GM23338 (cell line): ENCODE measurements at regions not wholly inside any gene's neighbourhood (a gene's known extent, or its start where the extent isn't known, plus 50 kb on each side); places are given as distances from the start of the nearest gene placed in this dataset.

Source experiments
- ATAC-seq: fragments of 200-7000 bp; cut with Tn5 transposase; 3 replicates; pipeline ENCODE4 v1.9.1; 2020
- DNase-seq: peaks from one replicate; pipeline ENCODE4 v3.0.0-alpha.2; 2015; ENCODE audit warnings: low spot score
- H2AFZ ChIP-seq: fragments of 200-600 bp; sonication (generic); 2 replicates; pipeline ENCODE4 v1.8.0; 2016; ENCODE audit warnings: antibody characterized with exemption, mild to moderate bottlenecking, moderate library complexity
- H3F3A ChIP-seq: fragments of 200-600 bp; sonication (generic); replicated peaks from 2 replicates; pipeline ENCODE4 v1.8.0; 2017; ENCODE audit warnings: antibody characterized with exemption, mixed run types, low read depth
- H3K27ac ChIP-seq: fragments of 200-600 bp; sonication (generic); 2 replicates; pipeline ENCODE4 v1.6.1; 2016; ENCODE audit warnings: low read depth
- H3K27me3 ChIP-seq: fragments of 200-600 bp; sonication (generic); 2 replicates; pipeline ENCODE4 v1.8.0; 2016; ENCODE audit warnings: mild to moderate bottlenecking, mixed run types, moderate library complexity; ENCODE audit not compliant: insufficient read depth
- H3K36me3 ChIP-seq: fragments of 200-600 bp; sonication (generic); 2 replicates; pipeline ENCODE4 v1.8.0; 2016; ENCODE audit warnings: mild to moderate bottlenecking; ENCODE audit not compliant: insufficient read depth
- H3K4me1 ChIP-seq: fragments of 200-600 bp; sonication (generic); 2 replicates; pipeline ENCODE4 v1.8.0; 2016; ENCODE audit warnings: mild to moderate bottlenecking, moderate library complexity; ENCODE audit not compliant: insufficient read depth
- H3K4me2 ChIP-seq: fragments of 200-600 bp; sonication (generic); 2 replicates; pipeline ENCODE4 v1.7.1; 2017; ENCODE audit warnings: mixed run types
- H3K4me3 ChIP-seq: fragments of 200-600 bp; sonication (generic); 2 replicates; pipeline ENCODE4 v1.6.1; 2016; ENCODE audit warnings: mixed run types
- H3K79me2 ChIP-seq: fragments of 200-600 bp; sonication (generic); replicated peaks from 2 replicates; pipeline ENCODE4 v1.8.0; 2017; ENCODE audit warnings: mild to moderate bottlenecking; ENCODE audit not compliant: insufficient read depth
- H3K9me2 ChIP-seq: fragments of 200-600 bp; sonication (generic); 2 replicates; pipeline ENCODE4 v1.8.0; 2017; ENCODE audit not compliant: insufficient read depth
- H4K20me1 ChIP-seq: fragments of 200-600 bp; sonication (generic); replicated peaks from 2 replicates; pipeline ENCODE4 v1.8.0; 2017; ENCODE audit warnings: mild to moderate bottlenecking; ENCODE audit not compliant: insufficient read depth
- H3K27ac Mint-ChIP-seq: 2 replicates; pipeline ENCODE4 v1.8.0; 2020; ENCODE audit warnings: inconsistent platforms, mild to moderate bottlenecking, moderate library complexity, mixed read lengths
- H3K27me3 Mint-ChIP-seq: 3 replicates; pipeline ENCODE4 v1.8.0; 2022; ENCODE audit warnings: low read depth, mild to moderate bottlenecking, moderate library complexity, mixed read lengths, inconsistent platforms; ENCODE audit not compliant: insufficient read depth, poor library complexity
- H3K36me3 Mint-ChIP-seq: 3 replicates; pipeline ENCODE4 v1.8.0; 2021; ENCODE audit warnings: low read depth, mild to moderate bottlenecking, inconsistent platforms, moderate library complexity, mixed read lengths
- H3K4me1 Mint-ChIP-seq: 3 replicates; pipeline ENCODE4 v1.8.0; 2020; ENCODE audit warnings: mild to moderate bottlenecking, inconsistent platforms, mixed read lengths
- H3K4me3 Mint-ChIP-seq: 3 replicates; pipeline ENCODE4 v1.8.0; 2021; ENCODE audit warnings: moderate library complexity, mild to moderate bottlenecking, inconsistent platforms, mixed read lengths
- H3K9me3 Mint-ChIP-seq: 3 replicates; pipeline ENCODE4 v1.8.0; 2020; ENCODE audit warnings: moderate library complexity, mild to moderate bottlenecking, inconsistent platforms, mixed read lengths
- CREB1 ChIP-seq: fragments of 250-450 bp; sonication (Bioruptor Pico); IDR thresholded peaks from 2 replicates; pipeline ENCODE4 v1.5.0; 2020; ENCODE audit warnings: low read depth, mild to moderate bottlenecking, moderate library complexity
- EZH2 ChIP-seq: fragments of 200-600 bp; sonication (generic); IDR thresholded peaks from one replicate; pipeline ENCODE4 v1.8.0; 2017; ENCODE audit warnings: antibody characterized with exemption, mild to moderate bottlenecking, low read depth; ENCODE audit not compliant: unreplicated experiment
- EZH2phosphoT487 ChIP-seq: fragments of 200-600 bp; sonication (generic); IDR thresholded peaks from one replicate; pipeline ENCODE4 v1.8.1; 2018; ENCODE audit warnings: antibody characterized with exemption; ENCODE audit not compliant: unreplicated experiment
- JUNB ChIP-seq: IDR thresholded peaks from one replicate; pipeline ENCODE4 v1.6.1; 2016; ENCODE audit warnings: antibody characterized with exemption; ENCODE audit not compliant: unreplicated experiment
- NANOG ChIP-seq: IDR thresholded peaks from 2 replicates; pipeline ENCODE4 v1.6.1; 2016; ENCODE audit warnings: antibody characterized with exemption, borderline replicate concordance
- POLR2AphosphoS5 ChIP-seq: IDR thresholded peaks from 2 replicates; pipeline ENCODE4 v1.6.1; 2016; ENCODE audit warnings: antibody characterized with exemption, low read depth
- STAT1 ChIP-seq: IDR thresholded peaks from one replicate; pipeline ENCODE4 v1.6.1; 2016; ENCODE audit warnings: antibody characterized with exemption; ENCODE audit not compliant: unreplicated experiment
- ZNF114 ChIP-seq: fragments of 250-450 bp; sonication (Bioruptor Pico); IDR thresholded peaks from 2 replicates; pipeline ENCODE4 v1.5.0; 2020; ENCODE audit warnings: mild to moderate bottlenecking, moderate library complexity
- ZNF331 ChIP-seq: fragments of 250-450 bp; sonication (Bioruptor Pico); IDR thresholded peaks from 2 replicates; pipeline ENCODE4 v1.5.0; 2020; ENCODE audit warnings: low read depth, mild to moderate bottlenecking, moderate library complexity
- ZNF462 ChIP-seq: fragments of 250-450 bp; sonication (Bioruptor Pico); IDR thresholded peaks from 2 replicates; pipeline ENCODE4 v1.5.0; 2020; ENCODE audit warnings: mild to moderate bottlenecking, moderate library complexity
- TF ChIP-seq, protein P1 (sequence below): IDR thresholded peaks from 2 replicates; pipeline ENCODE4 v1.6.1; 2016; ENCODE audit warnings: antibody characterized with exemption
- TF ChIP-seq, protein P2 (sequence below): IDR thresholded peaks from one replicate; pipeline ENCODE4 v1.6.1; 2018; ENCODE audit warnings: antibody characterized with exemption; ENCODE audit not compliant: unreplicated experiment
- TF ChIP-seq, protein P3 (sequence below), 2 experiments: fragments of 200-600 bp in 1 of 2; sonication (generic) in 1 of 2; conservative IDR thresholded peaks; 2 replicates each; pipeline versions ENCODE4 v1.5.1 to v1.6.1; 2016 to 2017; ENCODE audit warnings: antibody characterized with exemption in 2 of 2, low read depth in 2 of 2, mild to moderate bottlenecking in 2 of 2, moderate library complexity in 1 of 2

- no peak for DNase-seq
- no peak for ATAC-seq
- peak overlapping the region; percentile 51; the same call in 1 of the 2 replicates for H3K27ac ChIP-seq
- no peak for TF ChIP-seq ZNF114 (CRISPR knock-in tag)
- TF ChIP-seq, protein P1, sequence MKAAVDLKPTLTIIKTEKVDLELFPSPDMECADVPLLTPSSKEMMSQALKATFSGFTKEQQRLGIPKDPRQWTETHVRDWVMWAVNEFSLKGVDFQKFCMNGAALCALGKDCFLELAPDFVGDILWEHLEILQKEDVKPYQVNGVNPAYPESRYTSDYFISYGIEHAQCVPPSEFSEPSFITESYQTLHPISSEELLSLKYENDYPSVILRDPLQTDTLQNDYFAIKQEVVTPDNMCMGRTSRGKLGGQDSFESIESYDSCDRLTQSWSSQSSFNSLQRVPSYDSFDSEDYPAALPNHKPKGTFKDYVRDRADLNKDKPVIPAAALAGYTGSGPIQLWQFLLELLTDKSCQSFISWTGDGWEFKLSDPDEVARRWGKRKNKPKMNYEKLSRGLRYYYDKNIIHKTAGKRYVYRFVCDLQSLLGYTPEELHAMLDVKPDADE, result no peak
- TF ChIP-seq, protein P2, sequence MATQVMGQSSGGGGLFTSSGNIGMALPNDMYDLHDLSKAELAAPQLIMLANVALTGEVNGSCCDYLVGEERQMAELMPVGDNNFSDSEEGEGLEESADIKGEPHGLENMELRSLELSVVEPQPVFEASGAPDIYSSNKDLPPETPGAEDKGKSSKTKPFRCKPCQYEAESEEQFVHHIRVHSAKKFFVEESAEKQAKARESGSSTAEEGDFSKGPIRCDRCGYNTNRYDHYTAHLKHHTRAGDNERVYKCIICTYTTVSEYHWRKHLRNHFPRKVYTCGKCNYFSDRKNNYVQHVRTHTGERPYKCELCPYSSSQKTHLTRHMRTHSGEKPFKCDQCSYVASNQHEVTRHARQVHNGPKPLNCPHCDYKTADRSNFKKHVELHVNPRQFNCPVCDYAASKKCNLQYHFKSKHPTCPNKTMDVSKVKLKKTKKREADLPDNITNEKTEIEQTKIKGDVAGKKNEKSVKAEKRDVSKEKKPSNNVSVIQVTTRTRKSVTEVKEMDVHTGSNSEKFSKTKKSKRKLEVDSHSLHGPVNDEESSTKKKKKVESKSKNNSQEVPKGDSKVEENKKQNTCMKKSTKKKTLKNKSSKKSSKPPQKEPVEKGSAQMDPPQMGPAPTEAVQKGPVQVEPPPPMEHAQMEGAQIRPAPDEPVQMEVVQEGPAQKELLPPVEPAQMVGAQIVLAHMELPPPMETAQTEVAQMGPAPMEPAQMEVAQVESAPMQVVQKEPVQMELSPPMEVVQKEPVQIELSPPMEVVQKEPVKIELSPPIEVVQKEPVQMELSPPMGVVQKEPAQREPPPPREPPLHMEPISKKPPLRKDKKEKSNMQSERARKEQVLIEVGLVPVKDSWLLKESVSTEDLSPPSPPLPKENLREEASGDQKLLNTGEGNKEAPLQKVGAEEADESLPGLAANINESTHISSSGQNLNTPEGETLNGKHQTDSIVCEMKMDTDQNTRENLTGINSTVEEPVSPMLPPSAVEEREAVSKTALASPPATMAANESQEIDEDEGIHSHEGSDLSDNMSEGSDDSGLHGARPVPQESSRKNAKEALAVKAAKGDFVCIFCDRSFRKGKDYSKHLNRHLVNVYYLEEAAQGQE, result no peak
- TF ChIP-seq EZH2, result no peak
- TF ChIP-seq NANOG, result no peak
- TF ChIP-seq, protein P3, sequence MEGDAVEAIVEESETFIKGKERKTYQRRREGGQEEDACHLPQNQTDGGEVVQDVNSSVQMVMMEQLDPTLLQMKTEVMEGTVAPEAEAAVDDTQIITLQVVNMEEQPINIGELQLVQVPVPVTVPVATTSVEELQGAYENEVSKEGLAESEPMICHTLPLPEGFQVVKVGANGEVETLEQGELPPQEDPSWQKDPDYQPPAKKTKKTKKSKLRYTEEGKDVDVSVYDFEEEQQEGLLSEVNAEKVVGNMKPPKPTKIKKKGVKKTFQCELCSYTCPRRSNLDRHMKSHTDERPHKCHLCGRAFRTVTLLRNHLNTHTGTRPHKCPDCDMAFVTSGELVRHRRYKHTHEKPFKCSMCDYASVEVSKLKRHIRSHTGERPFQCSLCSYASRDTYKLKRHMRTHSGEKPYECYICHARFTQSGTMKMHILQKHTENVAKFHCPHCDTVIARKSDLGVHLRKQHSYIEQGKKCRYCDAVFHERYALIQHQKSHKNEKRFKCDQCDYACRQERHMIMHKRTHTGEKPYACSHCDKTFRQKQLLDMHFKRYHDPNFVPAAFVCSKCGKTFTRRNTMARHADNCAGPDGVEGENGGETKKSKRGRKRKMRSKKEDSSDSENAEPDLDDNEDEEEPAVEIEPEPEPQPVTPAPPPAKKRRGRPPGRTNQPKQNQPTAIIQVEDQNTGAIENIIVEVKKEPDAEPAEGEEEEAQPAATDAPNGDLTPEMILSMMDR (conservative IDR thresholded peaks at IDR 0.05; ENCODE audit: low read depth in 2 of 2), result no peak
- no peak for TF ChIP-seq JUNB
- no peak for TF ChIP-seq CREB1
- no peak for TF ChIP-seq ZNF331 (CRISPR knock-in tag)
- no peak for TF ChIP-seq STAT1
- no peak for TF ChIP-seq ZNF462
- TF ChIP-seq POLR2AphosphoS5, result no peak
- no peak for TF ChIP-seq EZH2phosphoT487
- H3K4me1 ChIP-seq, result peaks cover 39% of the 10 kb centered on the region
- H3K79me2 ChIP-seq, result no peaks in the 10 kb centered on the region
- peaks cover 12% of the 10 kb centered on the region; the same call in 2 of the 3 replicates for H3K36me3 Mint-ChIP-seq
- peaks cover 33% of the 10 kb centered on the region for H3K4me1 Mint-ChIP-seq
- H3K9me2 ChIP-seq, result peaks cover 6% of the 10 kb centered on the region; the same call in 1 of the 2 replicates
- no peak overlapping the region for H3K4me3 Mint-ChIP-seq
- 0 out of 2 replicates have a peak, but pooled peaks cover 8% of the 10 kb centered on the region for H3F3A ChIP-seq
- no peak overlapping the region for H3K4me2 ChIP-seq
- no peaks in the 10 kb centered on the region for H4K20me1 ChIP-seq
- H3K4me3 ChIP-seq, result no peak overlapping the region
- H3K9me3 Mint-ChIP-seq, result peaks cover 5% of the 10 kb centered on the region; the same call in 1 of the 3 replicates
- no peaks in the 10 kb centered on the region for H3K36me3 ChIP-seq
- H3K27me3 ChIP-seq, result no peaks in the 10 kb centered on the region
- H3K27ac Mint-ChIP-seq, result no peak overlapping the region
- H3K27me3 Mint-ChIP-seq, result peaks cover 2% of the 10 kb centered on the region
- peak overlapping the region; percentile 53; the same call in 1 of the 2 replicates for H2AFZ ChIP-seq
These were observed 79.5 kb downstream of the PCDH18 start for GRCh38 chr4:137452799-137453198.
